Keratinocyte (primary cell): ENCODE measurements at regions not wholly inside any gene's neighbourhood (a gene's known extent, or its start where the extent isn't known, plus 50 kb on each side); places are given as distances from the start of the nearest gene placed in this dataset.

Experiments
- CTCF ChIP-seq, 3 experiments: IDR thresholded peaks in 1 of 3; conservative IDR thresholded peaks in 1 of 3; optimal IDR thresholded peaks in 1 of 3; 2 replicates in 2 of 3; 3 replicates in 1 of 3; pipeline versions ENCODE3 to v1.5.1; 2011; ENCODE audit warnings: low read length in 3 of 3, mild to moderate bottlenecking in 3 of 3, moderate library complexity in 2 of 3, control low read depth in 1 of 3, inconsistent platforms in 1 of 3; ENCODE audit not compliant: insufficient read depth in 2 of 3; ENCODE audit errors: extremely low read depth in 1 of 3
- EZH2 ChIP-seq: IDR thresholded peaks from one replicate; pipeline ENCODE4 v1.6.1; 2012; ENCODE audit warnings: inconsistent platforms, mild to moderate bottlenecking, low read length, moderate library complexity

- TF ChIP-seq CTCF (optimal IDR thresholded peaks at IDR 0.05 in 1 of 3, IDR thresholded peaks at IDR 0.05 in 1 of 3, conservative IDR thresholded peaks at IDR 0.05 in 1 of 3; ENCODE audit: extremely low read depth in 1 of 3, insufficient read depth in 2 of 3, low read length in 3 of 3) (no peak), EZH2 (no peak)
Observed at GRCh38 chr4:126610933-126611332, 1021.8 kb upstream of the INTU start.
